Stimulated activated CD4-positive, alpha-beta T cell treated with anti-CD3 and anti-CD28 coated beads, Interleukin-4, amount 100 ng/mL, for 4 hours (primary cell): ENCODE measurements at regions not wholly inside any gene's neighbourhood (a gene's known extent, or its start where the extent isn't known, plus 50 kb on each side); places are given as distances from the start of the nearest gene placed in this dataset.

Experiments
- DNase-seq, 2 experiments: peaks; one replicate each; pipeline ENCODE4 v3.0.0-alpha.2; 2020

DNA sequence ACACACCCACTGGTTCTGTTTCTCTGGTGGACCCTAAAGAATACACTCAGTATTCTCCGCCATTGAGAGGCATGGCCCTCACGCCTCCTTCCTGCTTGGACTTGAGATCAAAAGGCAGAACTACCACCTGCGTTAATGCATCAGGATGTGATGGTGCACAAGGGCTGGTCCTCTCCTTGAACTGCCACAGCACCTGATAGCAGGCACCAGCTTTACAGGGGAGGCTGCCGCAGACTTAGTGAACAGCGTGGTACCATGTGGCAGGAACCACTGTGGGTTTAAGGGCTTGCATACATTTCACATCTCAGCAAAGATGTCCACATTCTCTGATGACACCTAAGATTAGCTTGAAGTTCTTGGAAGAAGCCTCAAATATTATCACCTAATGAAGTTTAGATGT lies 208.7 kb downstream of the GADD45G start:
- no peak for DNase-seq

DNA sequence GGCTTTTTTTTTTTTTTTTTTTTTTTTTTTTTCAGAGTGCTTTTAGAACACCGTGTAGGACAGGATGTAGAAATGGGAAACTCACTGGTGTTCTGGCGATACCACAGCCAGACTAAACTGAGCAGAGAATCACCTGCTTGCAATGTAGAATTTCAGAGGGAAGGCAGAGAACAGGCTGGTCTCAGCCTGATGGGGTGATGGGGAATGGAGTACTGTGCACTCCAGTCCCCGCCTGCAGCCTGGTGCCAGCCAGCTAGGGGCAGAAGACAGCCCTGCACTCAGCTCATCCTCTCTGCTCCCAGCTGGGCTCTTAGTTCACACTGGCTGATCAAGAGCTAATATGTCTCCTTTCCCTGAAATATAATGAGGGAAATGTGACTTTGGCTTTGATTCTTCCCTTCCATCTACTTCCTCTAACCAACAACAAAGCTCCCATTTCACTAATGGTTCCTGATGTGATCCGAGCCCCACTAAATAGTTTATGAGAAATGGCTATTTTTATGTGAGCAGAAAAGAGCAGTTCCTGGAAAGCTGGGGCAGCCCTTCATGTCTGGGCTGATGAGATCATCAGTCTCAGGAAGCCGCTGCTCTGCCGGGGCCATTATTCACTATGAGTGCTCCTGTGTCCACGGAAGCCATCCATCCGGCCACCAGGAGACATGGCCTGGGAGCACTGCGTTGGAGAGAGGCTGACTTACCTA lies 209.7 kb downstream of the GADD45G start:
- no peak for DNase-seq

GRCh38 chr9:89815061-89815902 lies 210.5 kb downstream of the GADD45G start:
- no peak for DNase-seq

DNA sequence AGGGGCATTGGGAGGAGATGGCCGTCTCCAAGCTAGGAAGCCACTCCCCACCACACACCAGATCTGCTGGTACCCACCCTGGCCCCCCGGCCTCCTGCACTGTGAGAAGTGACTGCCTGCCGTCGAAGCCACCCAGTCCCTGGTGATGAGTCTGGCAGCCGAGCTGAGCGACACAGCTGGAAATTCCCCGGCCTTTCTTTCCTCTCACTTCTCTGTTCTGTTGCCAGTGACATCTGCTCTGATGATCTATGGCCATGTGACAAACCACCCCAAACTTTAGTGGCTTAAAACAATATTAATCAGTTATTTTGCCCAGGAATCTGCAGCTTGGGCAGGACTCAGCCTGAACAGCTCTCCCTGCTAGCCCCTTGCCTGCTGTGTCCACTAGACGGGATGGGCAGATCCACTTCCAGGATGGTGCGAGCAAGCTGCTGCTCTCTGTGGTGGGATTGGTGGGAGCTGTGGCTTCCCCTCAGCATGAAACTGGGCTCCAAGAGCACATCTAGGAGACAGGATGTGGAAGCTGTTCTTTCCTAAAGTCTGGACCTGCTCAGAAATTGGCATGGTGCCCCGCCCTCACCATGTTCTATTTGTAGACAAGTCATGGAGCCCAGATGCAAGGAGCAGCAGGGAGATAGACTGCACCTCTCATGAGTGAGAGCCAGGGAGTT lies 211.2 kb downstream of the GADD45G start:
- no peak for DNase-seq

DNA sequence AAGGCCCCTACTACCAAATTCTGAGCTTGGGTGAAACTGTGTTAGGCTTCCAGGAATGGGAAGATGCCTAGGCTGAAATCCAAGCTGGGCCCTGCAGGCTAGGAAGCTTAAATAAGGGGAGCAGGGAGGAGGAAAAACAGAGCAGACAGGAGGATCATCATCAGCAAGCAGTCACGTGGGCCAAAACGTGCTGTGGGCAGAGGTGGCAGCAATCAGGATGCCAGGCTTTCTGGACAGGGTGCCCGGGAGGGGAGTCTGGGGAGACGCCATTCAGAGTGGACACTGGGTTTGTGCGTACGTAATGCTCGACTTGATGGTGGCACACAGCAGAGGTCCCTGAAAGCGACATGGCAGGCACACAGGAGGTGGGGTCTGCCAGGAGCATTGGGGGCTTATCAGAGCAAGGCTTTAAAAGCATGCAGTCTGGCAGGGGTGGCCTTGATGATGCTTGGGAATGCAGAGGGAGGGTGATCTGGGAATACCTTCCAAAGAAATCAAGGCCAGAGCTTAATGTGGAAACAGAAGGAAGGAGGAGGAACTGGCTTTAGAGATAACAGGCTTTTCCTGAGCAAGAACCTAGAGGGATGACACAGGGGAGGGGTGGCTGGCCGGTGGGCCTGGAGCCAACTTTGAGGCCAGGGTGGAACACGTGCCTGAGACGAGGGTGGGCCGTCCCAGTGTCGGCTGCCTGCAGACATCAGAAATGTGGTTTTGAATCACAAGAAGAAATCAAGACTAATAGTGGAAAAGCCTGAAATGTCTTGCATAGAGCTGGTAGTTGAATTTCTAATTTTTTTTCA lies 212.5 kb downstream of the GADD45G start:
- no peak for DNase-seq

GRCh38 chr9:89820337-89820736 lies 215.5 kb downstream of the GADD45G start:
- DNase-seq = no peak

DNA sequence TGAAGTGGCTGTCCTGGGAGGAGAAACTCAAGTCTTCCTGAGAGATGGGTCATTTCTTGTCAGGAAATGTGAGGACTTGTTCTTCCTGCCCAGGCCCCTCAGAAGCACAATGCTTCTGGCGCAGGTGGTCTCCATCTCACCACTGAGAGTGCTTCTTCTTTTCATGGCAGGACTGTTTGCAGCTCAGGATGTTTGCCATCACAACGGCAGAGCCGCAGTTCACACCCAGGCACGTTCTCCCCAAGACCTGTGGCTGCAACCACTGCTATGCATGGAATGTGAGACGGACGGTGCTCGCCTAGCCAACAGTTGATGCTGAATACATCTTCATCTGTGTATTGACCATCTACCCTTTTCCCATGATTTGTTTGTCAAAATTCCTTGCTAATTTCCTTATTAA lies 216.3 kb downstream of the GADD45G start:
- DNase-seq = no peak

- no peak for DNase-seq
Measured at GRCh38 chr9:89822996-89823395, 218.2 kb downstream of the GADD45G start.

DNA sequence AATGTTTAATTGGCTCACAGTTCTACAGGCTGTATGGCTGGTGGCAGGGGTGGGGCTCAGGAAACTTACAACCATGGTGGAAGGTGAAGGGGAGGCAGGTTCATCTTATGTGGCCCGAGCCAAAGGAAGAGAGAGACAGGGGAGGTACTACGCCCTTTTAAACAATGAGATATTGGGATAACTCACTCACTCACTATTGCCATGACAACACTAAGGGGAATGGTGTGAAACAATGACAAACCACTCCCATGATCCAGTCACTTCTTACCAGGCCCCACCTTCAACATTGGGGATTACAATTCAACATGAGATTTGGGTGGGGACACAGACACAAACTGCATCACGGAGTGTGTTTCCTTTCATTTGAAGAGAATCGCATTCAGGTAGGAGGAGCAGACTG lies 220.9 kb downstream of the GADD45G start:
- no peak for DNase-seq

DNA sequence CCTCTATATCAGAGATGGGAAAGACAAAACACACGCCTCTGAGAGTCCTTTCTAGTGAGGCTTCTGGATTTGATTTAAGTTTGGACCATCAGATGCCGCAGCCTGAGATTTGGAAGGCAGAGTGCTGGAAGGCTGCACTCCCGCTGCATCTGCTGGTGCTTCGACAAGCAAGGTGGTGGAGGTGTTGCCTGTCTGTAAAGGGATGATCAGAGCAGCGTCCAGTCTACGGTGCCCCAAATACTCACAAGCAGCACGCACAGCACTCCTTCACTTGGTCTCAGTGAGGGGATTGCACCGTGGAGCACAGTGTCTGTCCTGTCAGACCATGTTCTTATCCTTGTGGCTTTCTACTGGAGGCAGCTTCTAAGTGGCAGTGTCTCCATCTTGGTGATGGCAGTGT lies 221.4 kb downstream of the GADD45G start:
- no peak for DNase-seq

- DNase-seq = no peak
Measured at GRCh38 chr9:89829346-89829745, 224.5 kb downstream of the GADD45G start.

DNA sequence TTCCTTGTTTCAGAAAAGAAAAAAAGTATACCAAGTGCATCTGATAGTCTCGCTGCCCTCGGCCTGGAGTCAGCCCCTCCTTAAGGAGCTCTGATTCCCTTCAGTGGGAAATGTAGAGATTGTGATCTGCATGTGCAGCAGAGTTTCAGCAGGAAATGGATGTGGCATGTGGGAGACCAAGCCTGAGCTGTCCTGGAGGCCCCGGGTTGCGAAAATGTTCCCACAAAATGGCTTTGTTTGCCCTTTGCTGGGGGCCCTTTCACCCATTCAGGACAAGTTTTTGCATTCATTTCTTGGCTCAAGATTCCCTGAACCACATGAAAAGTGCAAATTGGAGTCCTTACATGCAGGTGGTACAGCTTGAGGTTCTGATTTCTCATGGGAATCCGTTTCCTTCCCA lies 230.9 kb downstream of the GADD45G start:
- DNase-seq = no peak

DNA sequence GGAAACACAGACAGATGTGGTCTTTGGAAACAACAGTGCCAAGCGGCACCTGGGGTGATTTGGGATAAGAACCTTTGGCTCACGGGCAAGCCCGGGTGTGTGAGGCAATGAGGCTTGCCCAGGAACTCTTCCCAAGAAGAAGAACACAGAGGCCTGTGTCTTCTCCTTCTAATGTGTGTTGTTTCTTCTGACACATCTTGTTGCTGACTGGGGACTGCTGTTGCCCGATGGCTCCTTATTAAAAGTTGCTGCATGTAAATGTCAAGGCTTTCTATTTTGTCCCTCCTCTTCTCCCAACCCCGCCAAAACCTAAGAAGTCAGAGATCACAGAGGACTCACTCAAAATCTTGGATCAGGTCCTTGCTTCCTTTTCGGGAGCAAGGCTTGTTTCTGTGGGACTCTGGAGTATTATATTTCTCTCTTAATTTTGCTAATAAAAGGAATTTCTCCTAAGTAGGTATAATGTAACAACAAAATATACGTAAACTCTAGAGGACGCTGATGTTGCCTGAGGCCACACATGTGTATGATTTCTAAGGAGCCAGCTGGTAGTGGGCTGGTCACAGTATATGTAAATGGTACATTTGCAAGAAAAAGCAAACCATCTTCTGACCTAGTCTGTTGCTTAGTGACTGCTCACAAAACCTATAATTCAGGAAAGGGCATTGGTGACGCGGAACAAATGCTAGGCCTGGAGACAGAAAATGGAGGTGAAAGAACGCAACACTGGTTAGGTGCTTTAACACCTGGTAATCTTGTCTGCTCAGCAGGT lies 232.5 kb downstream of the GADD45G start:
- no peak for DNase-seq

DNA sequence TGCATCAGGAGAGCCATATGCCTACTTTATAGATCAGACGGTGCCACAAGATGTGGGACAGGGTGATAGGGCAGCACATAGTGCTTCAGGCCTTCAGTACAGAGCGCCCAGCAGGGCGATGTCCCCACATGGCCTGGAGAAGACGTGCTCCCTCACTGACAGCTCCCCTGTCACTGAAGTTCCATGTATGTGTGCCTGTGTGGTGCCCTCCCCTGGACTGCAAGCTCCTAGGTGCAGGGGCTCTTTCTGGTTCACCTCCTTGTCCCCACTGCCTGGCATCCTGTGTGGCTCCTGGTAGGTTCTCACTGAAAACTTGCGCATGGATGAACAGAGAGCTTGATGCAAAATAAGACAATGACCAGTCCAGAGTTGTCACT lies 233.1 kb downstream of the GADD45G start:
- DNase-seq = no peak

DNA sequence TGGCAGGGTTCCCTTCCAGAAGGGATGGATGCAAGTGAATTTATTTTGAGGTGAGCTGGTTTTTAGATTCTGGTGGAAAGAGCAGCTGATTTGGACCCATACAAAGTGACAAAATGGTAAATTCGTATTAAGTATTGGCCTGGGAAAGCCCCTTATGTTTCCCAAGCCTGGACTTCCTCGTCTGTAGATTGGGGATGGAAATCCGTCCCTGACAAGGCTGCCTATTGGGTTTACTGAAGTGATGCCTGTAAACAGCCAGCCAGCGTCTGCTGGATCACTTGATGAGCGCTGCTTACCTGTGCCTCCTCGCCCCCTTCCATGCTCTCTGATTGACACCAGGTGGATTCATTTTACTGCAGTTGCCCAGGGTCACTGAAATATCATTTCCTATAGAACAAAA lies 233.8 kb downstream of the GADD45G start:
- no peak for DNase-seq

DNA sequence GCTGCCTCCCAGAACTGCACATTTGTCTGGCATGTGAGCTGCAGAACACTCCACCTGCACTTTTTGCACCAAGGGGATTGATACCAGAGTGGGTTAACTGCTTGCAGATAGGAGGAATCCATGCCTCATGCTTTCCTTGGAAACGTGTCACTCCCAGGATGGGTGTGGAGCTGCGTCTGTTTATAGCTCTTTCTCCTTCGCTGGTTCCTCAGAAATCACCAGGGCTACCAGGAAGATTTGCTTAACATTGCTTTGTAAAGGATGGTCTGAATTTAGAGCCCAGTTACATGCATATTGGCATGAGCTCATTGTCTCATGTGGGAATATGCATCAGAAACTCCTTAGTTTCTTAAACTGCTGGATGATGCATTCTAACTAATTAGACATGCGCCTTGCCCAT lies 234.6 kb downstream of the GADD45G start:
- DNase-seq = no peak

DNA sequence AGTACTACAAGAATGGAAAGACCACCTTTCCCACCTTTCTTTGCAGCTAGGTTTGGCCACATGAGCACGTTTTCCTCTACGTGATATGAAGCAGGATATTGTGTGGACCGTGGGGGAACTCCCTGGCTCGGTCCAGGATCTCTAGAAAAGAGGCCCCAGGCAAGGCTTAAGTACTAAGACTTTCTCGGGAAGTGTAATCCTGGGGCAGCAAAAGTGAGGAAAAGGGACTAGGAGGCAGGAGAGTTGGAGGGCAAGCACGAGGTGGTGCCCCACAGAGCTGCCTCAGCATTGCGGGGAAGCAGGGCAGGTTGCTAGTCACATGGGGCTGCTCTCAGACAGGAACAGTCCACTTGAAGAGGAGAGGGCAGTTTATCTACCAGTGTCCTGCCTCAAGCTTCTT lies 235.1 kb downstream of the GADD45G start:
- no peak for DNase-seq

DNA sequence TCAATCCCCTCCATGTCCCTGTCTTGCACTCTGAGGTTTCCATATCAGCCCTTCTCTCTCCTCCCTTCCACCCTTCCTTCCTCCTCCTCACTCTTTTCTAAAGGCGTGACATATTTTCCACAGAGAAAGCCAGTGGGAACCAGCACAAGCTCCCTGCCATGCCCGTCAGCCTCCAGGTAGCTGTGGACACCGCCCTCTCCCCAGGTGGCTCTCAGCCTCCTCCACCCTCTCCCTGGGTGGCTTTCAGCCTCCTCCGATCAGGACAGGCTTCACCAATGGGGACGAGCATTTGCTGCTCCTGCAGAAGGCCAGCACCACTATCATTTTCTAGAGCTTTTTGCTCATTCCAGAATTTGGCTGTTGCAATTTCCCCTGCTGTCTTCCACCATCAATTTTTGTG lies 236.6 kb downstream of the GADD45G start:
- DNase-seq = no peak

GRCh38 chr9:89842267-89842768 lies 237.5 kb downstream of the GADD45G start:
- no peak for DNase-seq

DNA sequence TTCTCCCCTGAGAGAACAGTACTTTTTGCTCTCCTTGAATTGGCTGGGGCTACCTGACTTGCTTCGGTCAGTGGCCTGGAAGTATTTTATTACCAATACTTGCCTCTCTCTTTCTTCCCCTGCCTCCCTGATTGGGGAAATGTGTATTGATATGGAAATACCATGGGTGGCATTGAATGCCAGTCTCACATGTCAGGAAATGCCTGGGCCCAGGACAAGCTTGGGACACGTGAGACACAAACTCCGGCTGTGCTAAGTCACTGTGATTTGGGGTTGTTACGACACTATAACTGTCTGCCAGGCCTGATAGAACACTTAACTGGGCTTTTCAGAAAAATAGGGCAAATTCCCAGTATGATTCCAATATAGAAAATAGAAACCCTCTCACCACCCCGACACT lies 238.3 kb downstream of the GADD45G start:
- DNase-seq = no peak

GRCh38 chr9:89843591-89843990 lies 238.8 kb downstream of the GADD45G start:
- DNase-seq = no peak

DNA sequence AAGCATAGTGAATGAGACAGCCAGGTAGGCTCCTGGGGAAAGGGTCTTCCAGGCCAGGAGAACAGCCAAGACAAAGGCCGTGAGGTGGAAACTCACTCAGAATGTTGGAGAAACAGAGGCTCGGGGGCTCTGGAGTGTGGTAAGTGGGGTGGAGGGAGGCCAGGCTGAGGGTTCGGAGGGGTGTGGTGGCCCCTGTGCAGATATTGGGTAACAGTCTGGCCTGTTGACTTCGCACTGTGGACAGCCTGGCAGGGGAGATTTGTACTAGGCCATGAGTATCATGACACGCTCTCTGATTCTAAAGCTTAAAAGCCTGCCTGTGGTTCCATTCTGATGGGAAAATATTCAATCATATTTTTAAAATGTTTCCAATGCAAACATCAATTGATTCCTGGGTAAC lies 239.3 kb downstream of the GADD45G start:
- DNase-seq = no peak
